ENCODE measurements at regions not wholly inside any gene's neighbourhood (a gene's known extent, or its start where the extent isn't known, plus 50 kb on each side); places are given as distances from the start of the nearest gene placed in this dataset.

- TF ChIP-seq CTCF (IDR thresholded peaks at IDR 0.05) (no peak), EZH2 (IDR thresholded peaks at IDR 0.05; ENCODE audit: borderline replicate concordance, insufficient read depth, low read depth, low read length, poor library complexity, severe bottlenecking) (no peak)
Observed at GRCh38 chr3:188000361-188000861, 153.5 kb upstream of the LPP start.

All from B cell (primary cell).